Left lobe of liver (tissue), 2 donors: ENCODE measurements at regions not wholly inside any gene's neighbourhood (a gene's known extent, or its start where the extent isn't known, plus 50 kb on each side); places are given as distances from the start of the nearest gene placed in this dataset.
"Not testable (repeated sequence)": the region's sequence is repeated elsewhere in the genome, so short reads cannot be mapped to it uniquely, and the experiment has no call there.

Source experiments
- ATAC-seq: fragments of 200-7000 bp; cut with Tn5 transposase; one replicate; pipeline ENCODE4 v1.9.1; 2020; ENCODE audit warnings: mild to moderate bottlenecking, moderate library complexity
- DNase-seq: peaks from one replicate; pipeline ENCODE4 v3.0.0-alpha.2; 2020; ENCODE audit warnings: low spot score
- donor health status: DM: no; HTN: no; CAD: no; lungs with moderate emphysema.
- donor health status: DM: no; HTN: yes; CAD: no.

- ATAC-seq = not testable (repeated sequence)
These were observed 1495.9 kb upstream of the DDX18 start for GRCh38 chr2:116318551-116318950.

GRCh38 chr2:116319001-116319400 is 1495.5 kb upstream of the DDX18 start:
- DNase-seq (no peak), ATAC-seq (no peak)

More at GRCh38 chr2:116318551-116318950, 1495.9 kb upstream of the DDX18 start:
- not testable (repeated sequence) for DNase-seq

GRCh38 chr2:116319935-116320334 is 1494.6 kb upstream of the DDX18 start:
- no peak for ATAC-seq
- no peak for DNase-seq

- ATAC-seq = no peak
- DNase-seq = no peak
These were observed 1485.2 kb upstream of the DDX18 start for GRCh38 chr2:116329280-116329679.

- ATAC-seq (no peak), DNase-seq (no peak)
These were observed 1473.8 kb upstream of the DDX18 start for GRCh38 chr2:116340690-116341089.

- DNase-seq (no peak), ATAC-seq (no peak)
These were observed 1448.3 kb upstream of the DDX18 start for GRCh38 chr2:116366212-116366611.

GRCh38 chr2:116378786-116379185 is 1435.7 kb upstream of the DDX18 start:
- ATAC-seq (no peak), DNase-seq (no peak)

GRCh38 chr2:116411211-116411610 is 1403.3 kb upstream of the DDX18 start:
- DNase-seq (no peak), ATAC-seq (no peak)

- no peak for ATAC-seq
- DNase-seq = no peak
These were observed 1400.8 kb upstream of the DDX18 start for GRCh38 chr2:116413659-116414058.

- no peak for ATAC-seq
- no peak for DNase-seq
These were observed 1397.6 kb upstream of the DDX18 start for GRCh38 chr2:116416731-116417377.

GRCh38 chr2:116435648-116436047 is 1378.8 kb upstream of the DDX18 start:
- DNase-seq (no peak), ATAC-seq (no peak)

- DNase-seq (no peak), ATAC-seq (no peak)
These were observed 1374.3 kb upstream of the DDX18 start for GRCh38 chr2:116440104-116440653.

- no peak for DNase-seq
- no peak for ATAC-seq
These were observed 1372.1 kb upstream of the DDX18 start for GRCh38 chr2:116442418-116442817.

GRCh38 chr2:116444256-116444872 is 1370.1 kb upstream of the DDX18 start:
- ATAC-seq = peak; percentile 49
- no peak for DNase-seq

GRCh38 chr2:116450990-116451389 is 1363.5 kb upstream of the DDX18 start:
- DNase-seq (no peak), ATAC-seq (peak; percentile 90)

GRCh38 chr2:116452651-116453050 is 1361.8 kb upstream of the DDX18 start:
- no peak for DNase-seq
- no peak for ATAC-seq

- DNase-seq = no peak
These were observed 1358.1 kb upstream of the DDX18 start for GRCh38 chr2:116456429-116456828.

GRCh38 chr2:116467243-116467642 is 1347.2 kb upstream of the DDX18 start:
- DNase-seq (peak; percentile 64), ATAC-seq (peak; percentile 99)

More at GRCh38 chr2:116456429-116456828, 1358.1 kb upstream of the DDX18 start:
- no peak for ATAC-seq

- DNase-seq (no peak), ATAC-seq (no peak)
These were observed 1337.3 kb upstream of the DDX18 start for GRCh38 chr2:116477229-116477628.

GRCh38 chr2:116487336-116487735 is 1327.2 kb upstream of the DDX18 start:
- no peak for DNase-seq
- ATAC-seq = no peak

- no peak for ATAC-seq
- no peak for DNase-seq
These were observed 1325.2 kb upstream of the DDX18 start for GRCh38 chr2:116489292-116489691.

- DNase-seq = no peak
- ATAC-seq = no peak
These were observed 1324.5 kb upstream of the DDX18 start for GRCh38 chr2:116489944-116490343.
